ENCODE measurements at regions not wholly inside any gene's neighbourhood (a gene's known extent, or its start where the extent isn't known, plus 50 kb on each side); places are given as distances from the start of the nearest gene placed in this dataset.

DNA sequence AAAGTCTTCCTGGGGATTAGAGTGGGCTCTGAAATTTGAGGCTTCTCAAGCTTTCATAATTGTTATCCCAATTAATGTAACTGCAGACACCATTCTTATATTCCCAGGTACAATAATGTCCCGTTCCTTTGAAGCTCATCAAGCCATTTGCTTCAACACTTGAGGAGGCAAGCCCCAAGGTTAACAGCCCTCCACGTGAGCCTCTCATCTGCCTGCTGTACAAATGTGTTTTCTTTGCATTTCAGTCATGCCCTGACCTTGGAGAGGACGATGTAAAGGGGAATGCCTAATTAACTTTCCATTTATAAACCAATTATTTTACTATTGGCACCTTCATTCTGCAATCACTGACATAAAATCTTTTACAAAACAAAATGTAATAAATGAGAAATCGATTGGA is 106.3 kb downstream of the SETD4 start:
- TF ChIP-seq ZNF274 (IDR thresholded peaks at IDR 0.05; ENCODE audit: low read length) (no peak), ZNF274 (tag by site-specific recombination; IDR thresholded peaks at IDR 0.05; ENCODE audit: borderline replicate concordance) (no peak), CTCF (tag by site-specific recombination; IDR thresholded peaks at IDR 0.05) (no peak), ZNF501 (tag by site-specific recombination; IDR thresholded peaks at IDR 0.05) (no peak), ZNF549 (tag by site-specific recombination; IDR thresholded peaks at IDR 0.05) (no peak), ZSCAN16 (tag by site-specific recombination; IDR thresholded peaks at IDR 0.05) (no peak), SCRT1 (tag by site-specific recombination; IDR thresholded peaks at IDR 0.05; ENCODE audit: borderline replicate concordance) (no peak), ZNF114 (tag by site-specific recombination; IDR thresholded peaks at IDR 0.05) (no peak), YY1 (tag by site-specific recombination; IDR thresholded peaks at IDR 0.05) (no peak), PRDM1 (tag by site-specific recombination; IDR thresholded peaks at IDR 0.05) (no peak), WT1 (tag by site-specific recombination; IDR thresholded peaks at IDR 0.05) (no peak)
- TF ChIP-seq, protein P1, sequence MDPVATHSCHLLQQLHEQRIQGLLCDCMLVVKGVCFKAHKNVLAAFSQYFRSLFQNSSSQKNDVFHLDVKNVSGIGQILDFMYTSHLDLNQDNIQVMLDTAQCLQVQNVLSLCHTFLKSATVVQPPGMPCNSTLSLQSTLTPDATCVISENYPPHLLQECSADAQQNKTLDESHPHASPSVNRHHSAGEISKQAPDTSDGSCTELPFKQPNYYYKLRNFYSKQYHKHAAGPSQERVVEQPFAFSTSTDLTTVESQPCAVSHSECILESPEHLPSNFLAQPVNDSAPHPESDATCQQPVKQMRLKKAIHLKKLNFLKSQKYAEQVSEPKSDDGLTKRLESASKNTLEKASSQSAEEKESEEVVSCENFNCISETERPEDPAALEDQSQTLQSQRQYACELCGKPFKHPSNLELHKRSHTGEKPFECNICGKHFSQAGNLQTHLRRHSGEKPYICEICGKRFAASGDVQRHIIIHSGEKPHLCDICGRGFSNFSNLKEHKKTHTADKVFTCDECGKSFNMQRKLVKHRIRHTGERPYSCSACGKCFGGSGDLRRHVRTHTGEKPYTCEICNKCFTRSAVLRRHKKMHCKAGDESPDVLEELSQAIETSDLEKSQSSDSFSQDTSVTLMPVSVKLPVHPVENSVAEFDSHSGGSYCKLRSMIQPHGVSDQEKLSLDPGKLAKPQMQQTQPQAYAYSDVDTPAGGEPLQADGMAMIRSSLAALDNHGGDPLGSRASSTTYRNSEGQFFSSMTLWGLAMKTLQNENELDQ (tag by site-specific recombination; IDR thresholded peaks at IDR 0.05; ENCODE audit: low read depth) = no peak
- TF ChIP-seq, protein P2, sequence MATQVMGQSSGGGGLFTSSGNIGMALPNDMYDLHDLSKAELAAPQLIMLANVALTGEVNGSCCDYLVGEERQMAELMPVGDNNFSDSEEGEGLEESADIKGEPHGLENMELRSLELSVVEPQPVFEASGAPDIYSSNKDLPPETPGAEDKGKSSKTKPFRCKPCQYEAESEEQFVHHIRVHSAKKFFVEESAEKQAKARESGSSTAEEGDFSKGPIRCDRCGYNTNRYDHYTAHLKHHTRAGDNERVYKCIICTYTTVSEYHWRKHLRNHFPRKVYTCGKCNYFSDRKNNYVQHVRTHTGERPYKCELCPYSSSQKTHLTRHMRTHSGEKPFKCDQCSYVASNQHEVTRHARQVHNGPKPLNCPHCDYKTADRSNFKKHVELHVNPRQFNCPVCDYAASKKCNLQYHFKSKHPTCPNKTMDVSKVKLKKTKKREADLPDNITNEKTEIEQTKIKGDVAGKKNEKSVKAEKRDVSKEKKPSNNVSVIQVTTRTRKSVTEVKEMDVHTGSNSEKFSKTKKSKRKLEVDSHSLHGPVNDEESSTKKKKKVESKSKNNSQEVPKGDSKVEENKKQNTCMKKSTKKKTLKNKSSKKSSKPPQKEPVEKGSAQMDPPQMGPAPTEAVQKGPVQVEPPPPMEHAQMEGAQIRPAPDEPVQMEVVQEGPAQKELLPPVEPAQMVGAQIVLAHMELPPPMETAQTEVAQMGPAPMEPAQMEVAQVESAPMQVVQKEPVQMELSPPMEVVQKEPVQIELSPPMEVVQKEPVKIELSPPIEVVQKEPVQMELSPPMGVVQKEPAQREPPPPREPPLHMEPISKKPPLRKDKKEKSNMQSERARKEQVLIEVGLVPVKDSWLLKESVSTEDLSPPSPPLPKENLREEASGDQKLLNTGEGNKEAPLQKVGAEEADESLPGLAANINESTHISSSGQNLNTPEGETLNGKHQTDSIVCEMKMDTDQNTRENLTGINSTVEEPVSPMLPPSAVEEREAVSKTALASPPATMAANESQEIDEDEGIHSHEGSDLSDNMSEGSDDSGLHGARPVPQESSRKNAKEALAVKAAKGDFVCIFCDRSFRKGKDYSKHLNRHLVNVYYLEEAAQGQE (tag by site-specific recombination; IDR thresholded peaks at IDR 0.05) = no peak

All from HEK293 (cell line).